Loucy (cell line): ENCODE measurements at regions not wholly inside any gene's neighbourhood (a gene's known extent, or its start where the extent isn't known, plus 50 kb on each side); places are given as distances from the start of the nearest gene placed in this dataset.

Experiments
- H2AFZ ChIP-seq: fragments of 200-600 bp; sonication (generic); 2 replicates; pipeline ENCODE4 v1.6.0; 2016; ENCODE audit warnings: antibody characterized with exemption, mild to moderate bottlenecking, low read length, moderate library complexity
- H3F3A ChIP-seq: fragments of 200-600 bp; 2 replicates; pipeline ENCODE4 v1.6.0; 2016; ENCODE audit warnings: antibody characterized with exemption, low read depth, mild to moderate bottlenecking
- H3K27me3 ChIP-seq: fragments of 200-600 bp; sonication (generic); 2 replicates; pipeline ENCODE4 v1.6.1; 2014; ENCODE audit warnings: low read length, mild to moderate bottlenecking; ENCODE audit not compliant: insufficient read depth, poor library complexity, severe bottlenecking
- H3K36me3 ChIP-seq: fragments of 200-600 bp; sonication (generic); 2 replicates; pipeline ENCODE4 v1.6.1; 2016; ENCODE audit warnings: low read length; ENCODE audit not compliant: insufficient read depth
- H3K4me1 ChIP-seq: fragments of 200-600 bp; sonication (generic); 2 replicates; pipeline ENCODE4 v1.5.1; 2014; ENCODE audit warnings: low read length, mild to moderate bottlenecking; ENCODE audit not compliant: insufficient read depth, poor library complexity, severe bottlenecking
- H3K4me2 ChIP-seq: fragments of 200-600 bp; sonication (generic); 2 replicates; pipeline ENCODE4 v1.6.0; 2014; ENCODE audit warnings: antibody characterized with exemption, low read length, low read depth, mild to moderate bottlenecking; ENCODE audit not compliant: poor library complexity, severe bottlenecking
- H3K4me3 ChIP-seq: fragments of 200-600 bp; sonication (generic); 2 replicates; pipeline ENCODE4 v1.5.1; 2014; ENCODE audit warnings: low read length, mild to moderate bottlenecking, mixed read lengths; ENCODE audit not compliant: poor library complexity, severe bottlenecking
- H3K79me2 ChIP-seq: fragments of 200-600 bp; sonication (generic); 2 replicates; pipeline ENCODE4 v1.6.1; 2014; ENCODE audit warnings: low read length; ENCODE audit not compliant: insufficient read depth
- H3K9ac ChIP-seq: fragments of 200-600 bp; sonication (generic); 2 replicates; pipeline ENCODE4 v1.6.0; 2014; ENCODE audit warnings: mild to moderate bottlenecking, low read depth, low read length, moderate library complexity; ENCODE audit not compliant: poor library complexity, severe bottlenecking
- H3K9me2 ChIP-seq: fragments of 200-600 bp; sonication (generic); replicated peaks from 2 replicates; pipeline ENCODE4 v1.6.1; 2016; ENCODE audit warnings: low read depth, low read length, mixed read lengths
- H3K9me3 ChIP-seq: fragments of 200-600 bp; sonication (generic); 2 replicates; pipeline ENCODE4 v1.6.1; 2014; ENCODE audit warnings: mild to moderate bottlenecking, antibody characterized with exemption, low read length, low read depth; ENCODE audit not compliant: insufficient read depth
- H4K20me1 ChIP-seq: fragments of 200-600 bp; sonication (generic); 2 replicates; pipeline ENCODE4 v1.6.0; 2014; ENCODE audit warnings: antibody characterized with exemption, low read length, mild to moderate bottlenecking; ENCODE audit not compliant: insufficient read depth, poor library complexity, severe bottlenecking
- EZH2phosphoT487 ChIP-seq: fragments of 200-600 bp; IDR thresholded peaks from 2 replicates; pipeline ENCODE4 v1.6.1; 2018; ENCODE audit warnings: antibody characterized with exemption, mild to moderate bottlenecking, moderate library complexity, borderline replicate concordance
- TF ChIP-seq, protein P1 (sequence below): fragments of 200-600 bp; sonication (generic); conservative IDR thresholded peaks from 2 replicates; pipeline ENCODE4 v1.5.1; 2014; ENCODE audit warnings: mild to moderate bottlenecking, antibody characterized with exemption, low read length

DNA sequence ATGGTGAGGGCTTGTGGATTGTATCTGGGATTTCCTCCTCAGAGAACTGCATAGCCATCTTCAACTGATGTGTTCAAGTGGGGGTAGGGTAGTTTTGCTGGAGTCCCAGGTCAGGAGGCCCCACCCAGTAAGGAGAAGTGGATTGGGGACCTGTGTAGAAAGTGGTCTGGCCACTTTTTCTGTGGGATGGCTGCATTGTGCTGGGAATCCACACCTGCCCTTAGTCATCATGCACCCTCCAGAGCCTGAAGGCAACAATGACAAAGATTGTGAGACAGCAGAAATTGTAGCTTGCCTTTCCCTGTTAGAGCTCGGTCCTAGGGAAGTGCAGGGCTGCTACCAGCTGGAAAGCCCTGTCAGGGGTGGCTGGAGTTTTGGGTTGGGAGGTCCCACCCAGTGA, 255.4 kb downstream of the NDFIP2 start:
- no peak overlapping the region for H3K4me2 ChIP-seq
- no peaks in the 10 kb centered on the region for H3K27me3 ChIP-seq
- no peaks in the 10 kb centered on the region for H3K36me3 ChIP-seq
- H3K9me2 ChIP-seq: no peaks in the 10 kb centered on the region
- no peak overlapping the region for H3K4me3 ChIP-seq
- H3K79me2 ChIP-seq: no peaks in the 10 kb centered on the region
- H2AFZ ChIP-seq: no peak overlapping the region
- H3K9ac ChIP-seq: no peak overlapping the region
- H4K20me1 ChIP-seq: no peaks in the 10 kb centered on the region
- no peak for TF ChIP-seq EZH2phosphoT487
- TF ChIP-seq, protein P1, sequence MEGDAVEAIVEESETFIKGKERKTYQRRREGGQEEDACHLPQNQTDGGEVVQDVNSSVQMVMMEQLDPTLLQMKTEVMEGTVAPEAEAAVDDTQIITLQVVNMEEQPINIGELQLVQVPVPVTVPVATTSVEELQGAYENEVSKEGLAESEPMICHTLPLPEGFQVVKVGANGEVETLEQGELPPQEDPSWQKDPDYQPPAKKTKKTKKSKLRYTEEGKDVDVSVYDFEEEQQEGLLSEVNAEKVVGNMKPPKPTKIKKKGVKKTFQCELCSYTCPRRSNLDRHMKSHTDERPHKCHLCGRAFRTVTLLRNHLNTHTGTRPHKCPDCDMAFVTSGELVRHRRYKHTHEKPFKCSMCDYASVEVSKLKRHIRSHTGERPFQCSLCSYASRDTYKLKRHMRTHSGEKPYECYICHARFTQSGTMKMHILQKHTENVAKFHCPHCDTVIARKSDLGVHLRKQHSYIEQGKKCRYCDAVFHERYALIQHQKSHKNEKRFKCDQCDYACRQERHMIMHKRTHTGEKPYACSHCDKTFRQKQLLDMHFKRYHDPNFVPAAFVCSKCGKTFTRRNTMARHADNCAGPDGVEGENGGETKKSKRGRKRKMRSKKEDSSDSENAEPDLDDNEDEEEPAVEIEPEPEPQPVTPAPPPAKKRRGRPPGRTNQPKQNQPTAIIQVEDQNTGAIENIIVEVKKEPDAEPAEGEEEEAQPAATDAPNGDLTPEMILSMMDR: no peak
- no peaks in the 10 kb centered on the region for H3K9me3 ChIP-seq
- no peaks in the 10 kb centered on the region for H3K4me1 ChIP-seq
- H3F3A ChIP-seq: no peaks in the 10 kb centered on the region

DNA sequence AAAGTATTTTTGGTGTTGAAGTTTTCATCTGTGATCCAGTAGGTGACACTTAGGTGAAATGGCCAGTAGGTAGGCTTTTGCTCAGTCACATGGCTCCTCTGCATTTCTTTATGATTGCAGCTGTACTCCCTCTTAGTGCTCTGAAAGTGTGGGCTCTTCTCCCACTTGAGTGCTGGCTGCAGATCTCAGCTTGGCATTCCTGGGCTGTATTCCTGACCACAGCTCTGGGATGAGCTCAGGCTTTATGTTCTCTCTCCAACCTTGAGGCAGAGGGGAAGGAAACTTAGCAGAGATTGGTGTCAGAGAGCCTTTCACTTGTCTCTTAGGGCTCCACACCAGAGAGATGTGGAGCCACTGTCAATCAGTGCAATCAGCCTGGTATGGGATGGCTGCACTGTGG, 254.3 kb downstream of the NDFIP2 start:
- Histone ChIP-seq H3K27me3 (no peaks in the 10 kb centered on the region), H3K4me1 (no peaks in the 10 kb centered on the region), H3K9ac (no peak overlapping the region), H3K9me3 (no peaks in the 10 kb centered on the region), H3K9me2 (no peaks in the 10 kb centered on the region), H3K4me3 (no peak overlapping the region), H2AFZ (no peak overlapping the region), H4K20me1 (no peaks in the 10 kb centered on the region), H3F3A (no peaks in the 10 kb centered on the region), H3K4me2 (no peak overlapping the region), H3K36me3 (no peaks in the 10 kb centered on the region), H3K79me2 (no peaks in the 10 kb centered on the region)
- no peak for TF ChIP-seq EZH2phosphoT487
- TF ChIP-seq, protein P1: no peak

DNA sequence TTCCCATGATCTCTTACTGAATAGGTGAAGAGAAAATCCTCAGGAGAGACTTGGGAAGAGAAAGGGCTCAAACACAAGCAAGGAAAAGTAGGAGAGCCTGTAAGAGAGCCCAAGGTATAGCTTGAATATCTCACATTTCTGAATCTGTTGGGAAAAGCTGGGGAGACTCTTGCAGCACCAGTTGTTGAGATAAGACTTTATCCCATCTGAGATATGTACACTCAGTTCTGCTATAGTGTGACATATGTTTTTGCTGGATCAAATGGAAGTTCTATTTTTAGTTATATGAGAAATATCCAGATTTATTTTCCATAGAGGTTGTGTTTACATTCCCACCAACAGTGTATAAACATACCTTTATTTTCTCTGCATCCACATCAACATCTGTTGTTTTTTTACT, 246.1 kb downstream of the NDFIP2 start:
- Histone ChIP-seq H3K79me2 (no peaks in the 10 kb centered on the region), H3K27me3 (no peaks in the 10 kb centered on the region), H3K9me3 (no peaks in the 10 kb centered on the region), H2AFZ (no peak overlapping the region), H4K20me1 (no peaks in the 10 kb centered on the region), H3K4me1 (no peaks in the 10 kb centered on the region), H3K4me2 (no peak overlapping the region), H3K4me3 (no peak overlapping the region), H3K9me2 (no peaks in the 10 kb centered on the region), H3K36me3 (no peaks in the 10 kb centered on the region), H3F3A (no peaks in the 10 kb centered on the region), H3K9ac (no peak overlapping the region)
- TF ChIP-seq, protein P1: no peak
- no peak for TF ChIP-seq EZH2phosphoT487
